Sigmoid colon (tissue), 6 donors: ENCODE measurements at regions not wholly inside any gene's neighbourhood (a gene's known extent, or its start where the extent isn't known, plus 50 kb on each side); places are given as distances from the start of the nearest gene placed in this dataset.

ENCODE experiments used
- DNase-seq: peaks from one replicate; pipeline ENCODE4 v3.0.0-alpha.2; 2019
- H3K27ac ChIP-seq, 4 donors: fragments of 200-600 bp; sonication (generic); one replicate each; pipeline ENCODE4 v1.5.1; 2016 to 2019; ENCODE audit warnings: mild to moderate bottlenecking in 1 of 4
- H3K27me3 ChIP-seq, 3 donors: fragments of 200-600 bp; sonication (generic); one replicate each; pipeline ENCODE4 v1.5.1; 2019; ENCODE audit warnings: mild to moderate bottlenecking in 1 of 3
- H3K36me3 ChIP-seq, 4 donors: fragments of 200-600 bp; sonication (generic); one replicate each; pipeline ENCODE4 v1.5.1; 2016 to 2019
- H3K4me1 ChIP-seq, 4 donors: fragments of 200-600 bp; sonication (generic); one replicate each; pipeline ENCODE4 v1.5.1; 2017 to 2019
- H3K4me3 ChIP-seq, 4 donors: fragments of 200-600 bp; sonication (generic); one replicate each; pipeline ENCODE4 v1.5.1; 2017 to 2019; ENCODE audit warnings: mild to moderate bottlenecking in 2 of 4, moderate library complexity in 1 of 4
- H3K9me3 ChIP-seq, 4 donors: fragments of 200-600 bp in 3 of 4; sonication (generic) in 3 of 4; one replicate each; pipeline versions ENCODE4 v1.5.1 to v1.6.1; 2013 to 2019
- CTCF ChIP-seq, 4 experiments: fragments of 450-650 bp in 3 of 4; fragments of 200-600 bp in 1 of 4; IDR thresholded peaks; one replicate each; pipeline ENCODE4 v1.5.1; 2016 to 2019; ENCODE audit warnings: antibody characterized with exemption in 4 of 4, mild to moderate bottlenecking in 3 of 4, moderate library complexity in 2 of 4
- EP300 ChIP-seq, 4 donors: sonication (generic); formaldehyde crosslinking; IDR thresholded peaks; one replicate each; pipeline ENCODE4 v1.6.1; 2017; ENCODE audit warnings: antibody characterized with exemption in 4 of 4
- POLR2A ChIP-seq, 2 donors: fragments of 450-650 bp; IDR thresholded peaks; one replicate each; pipeline ENCODE4 v1.6.1; 2016; ENCODE audit warnings: antibody characterized with exemption in 2 of 2, mild to moderate bottlenecking in 2 of 2, moderate library complexity in 2 of 2
- POLR2AphosphoS5 ChIP-seq, 4 donors: sonication (generic); formaldehyde crosslinking; IDR thresholded peaks; one replicate each; pipeline ENCODE4 v1.6.1; 2017; ENCODE audit warnings: antibody characterized with exemption in 4 of 4
- WGBS, 2 donors: extraction: QIAGEN DNeasy Blood & Tissue Kit; methylation state at CpG; one replicate each; pipeline ENCODE4 v1.1.7; 2013; 5-methylcytosine and 5-hydroxymethylcytosine counted together
- intact Hi-C: fragments of 100-400 bp; cut with DNase I; formaldehyde crosslinking; loops from one replicate; pipeline ENCODE4 v1.15.1; 2023
- donor health status: healthy with polysubstance abuse.
- donor health status: healthy.

GRCh38 chr10:133006806-133007205, 64.4 kb upstream of the CFAP46 start:
- Histone ChIP-seq H3K4me3 (no peak overlapping the region), H3K27me3 (peaks cover 0 to 5% (median 0%) of the 10 kb centered on the region in 3 donors), H3K4me1 (no peaks in the 10 kb centered on the region), H3K27ac (no peak overlapping the region), H3K9me3 (no peaks in the 10 kb centered on the region), H3K36me3 (no peaks in the 10 kb centered on the region)
- TF ChIP-seq EP300 (IDR thresholded peaks at IDR 0.05) (no peak), POLR2A (IDR thresholded peaks at IDR 0.05) (no peak), POLR2AphosphoS5 (IDR thresholded peaks at IDR 0.05) (no peak), CTCF (IDR thresholded peaks at IDR 0.05) (no peak)
- WGBS, 2 donors, result 88 to 91% methylated on average over 18 of the region's 18 CpGs
- no peak for DNase-seq
- intact Hi-C loops, result no loop called here

- no peak for TF ChIP-seq CTCF (IDR thresholded peaks at IDR 0.05)
- no peak for TF ChIP-seq POLR2A (IDR thresholded peaks at IDR 0.05)
- TF ChIP-seq POLR2AphosphoS5 (IDR thresholded peaks at IDR 0.05), result no peak
- no peak for TF ChIP-seq EP300 (IDR thresholded peaks at IDR 0.05)
- WGBS, 2 donors, result 89% methylated on average over 10 of the region's 10 CpGs
- intact Hi-C loops, result no loop called here
Measured at GRCh38 chr10:133006202-133006601, 63.8 kb upstream of the CFAP46 start.

DNA sequence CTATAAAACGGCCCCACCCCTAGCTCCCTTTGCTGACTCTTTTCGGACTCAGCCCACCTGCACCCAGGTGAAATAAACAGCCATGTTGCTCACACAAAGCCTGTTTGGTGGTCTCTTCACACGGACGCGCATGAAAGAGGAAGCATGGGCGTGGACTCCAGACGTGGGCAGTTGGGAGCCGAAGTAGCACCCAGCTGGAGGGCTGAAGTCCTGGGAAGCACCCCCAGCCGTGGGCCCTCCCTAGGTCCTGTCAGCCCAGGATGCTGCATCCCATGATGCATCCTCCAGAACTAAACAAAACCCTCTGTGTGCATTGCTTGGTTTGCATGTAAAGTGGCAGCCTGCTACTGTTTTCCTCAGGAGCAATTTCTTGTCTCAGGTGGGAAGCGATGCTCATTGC, 62.1 kb upstream of the CFAP46 start:
- Histone ChIP-seq H3K27ac (no peak overlapping the region), H3K27me3 (peaks cover 0 to 2% (median 0%) of the 10 kb centered on the region in 3 donors), H3K36me3 (no peaks in the 10 kb centered on the region), H3K9me3 (no peaks in the 10 kb centered on the region), H3K4me3 (no peak overlapping the region), H3K4me1 (no peaks in the 10 kb centered on the region)
- WGBS, 2 donors, result 44 to 68% methylated on average over 10 of the region's 10 CpGs
- intact Hi-C loops, result no loop called here
- TF ChIP-seq POLR2AphosphoS5 (IDR thresholded peaks at IDR 0.05) (no peak), EP300 (IDR thresholded peaks at IDR 0.05) (no peak), CTCF (IDR thresholded peaks at IDR 0.05) (no peak), POLR2A (IDR thresholded peaks at IDR 0.05) (no peak)
- no peak for DNase-seq

More at GRCh38 chr10:133006202-133006601, 63.8 kb upstream of the CFAP46 start:
- H3K27ac ChIP-seq, result no peak overlapping the region
- no peak for DNase-seq
- no peaks in the 10 kb centered on the region for H3K36me3 ChIP-seq
- H3K4me3 ChIP-seq, result no peak overlapping the region
- H3K4me1 ChIP-seq, result no peaks in the 10 kb centered on the region
- H3K27me3 ChIP-seq, result peaks cover 0 to 5% (median 0%) of the 10 kb centered on the region in 3 donors
- no peaks in the 10 kb centered on the region for H3K9me3 ChIP-seq

GRCh38 chr10:133003188-133003587, 60.8 kb upstream of the CFAP46 start:
- H3K4me1 ChIP-seq, result no peaks in the 10 kb centered on the region
- intact Hi-C loops, result no loop called here
- no peaks in the 10 kb centered on the region for H3K9me3 ChIP-seq
- TF ChIP-seq POLR2AphosphoS5 (IDR thresholded peaks at IDR 0.05) (no peak), CTCF (IDR thresholded peaks at IDR 0.05) (no peak), POLR2A (IDR thresholded peaks at IDR 0.05) (no peak), EP300 (IDR thresholded peaks at IDR 0.05) (no peak)
- no peak overlapping the region for H3K27ac ChIP-seq
- no peaks in the 10 kb centered on the region for H3K36me3 ChIP-seq
- no peak overlapping the region for H3K4me3 ChIP-seq
- peaks cover 0 to 2% (median 0%) of the 10 kb centered on the region in 3 donors for H3K27me3 ChIP-seq
- DNase-seq, result no peak
- 63 to 73% methylated on average over 3 of the region's 3 CpGs for WGBS, 2 donors

DNA sequence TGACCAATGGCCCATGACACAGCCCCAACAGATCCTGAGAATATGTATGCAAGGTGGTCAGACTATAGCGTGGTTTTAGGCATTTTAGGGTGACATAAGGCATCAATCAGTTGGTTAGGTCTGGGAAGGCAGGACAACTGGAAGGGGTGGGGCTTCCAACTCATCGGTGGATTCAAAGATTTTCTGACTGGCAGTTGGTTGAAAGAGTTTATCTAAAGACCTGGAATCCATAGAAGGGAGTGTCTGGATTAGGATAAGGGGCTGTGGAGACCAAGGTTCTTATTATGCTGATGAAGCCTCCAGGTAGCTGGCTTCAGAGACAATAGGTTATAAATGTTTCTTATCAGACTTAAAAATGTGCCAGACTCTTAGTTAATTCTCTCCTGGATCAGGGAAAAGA, 60.3 kb upstream of the CFAP46 start:
- 63 to 66% methylated on average over 2 of the region's 2 CpGs for WGBS, 2 donors
- Histone ChIP-seq H3K27me3 (peaks cover 0 to 2% (median 0%) of the 10 kb centered on the region in 3 donors), H3K36me3 (no peaks in the 10 kb centered on the region), H3K9me3 (no peaks in the 10 kb centered on the region), H3K4me1 (no peaks in the 10 kb centered on the region), H3K27ac (no peak overlapping the region), H3K4me3 (no peak overlapping the region)
- intact Hi-C loops, result no loop called here
- no peak for DNase-seq
- TF ChIP-seq POLR2A (IDR thresholded peaks at IDR 0.05), result no peak
- TF ChIP-seq CTCF (IDR thresholded peaks at IDR 0.05), result no peak
- no peak for TF ChIP-seq POLR2AphosphoS5 (IDR thresholded peaks at IDR 0.05)
- TF ChIP-seq EP300 (IDR thresholded peaks at IDR 0.05), result no peak
